PC-9 (cell line): ENCODE measurements at regions not wholly inside any gene's neighbourhood (a gene's known extent, or its start where the extent isn't known, plus 50 kb on each side); places are given as distances from the start of the nearest gene placed in this dataset.
"Not testable (repeated sequence)": the region's sequence is repeated elsewhere in the genome, so short reads cannot be mapped to it uniquely, and the experiment has no call there.

ENCODE experiments used
- BruUV-seq: library from RNA; stranded (reverse); fragments of 400-500 nt; replicated peaks from 2 replicates; lab custom pipeline; 2021; lab: Mats Ljungman, UMichigan
- CTCF ChIA-PET: fragments of 300-600 bp; sonication (Branson Sonifier 250); formaldehyde crosslinking; loops from one replicate; lab custom pipeline; 2022; ENCODE audit warnings: antibody characterized with exemption; lab: Charles Lee
- POLR2A ChIA-PET: fragments of 300-600 bp; sonication (Branson Sonifier 250); formaldehyde crosslinking; loops from one replicate; lab custom pipeline; 2022; ENCODE audit warnings: antibody characterized with exemption; ENCODE audit not compliant: unreplicated experiment; lab: Charles Lee
- DNase-seq, 2 experiments: peaks; one replicate each; pipeline versions ENCODE4 v3.0.0 to v3.0.0-alpha.2; 2015 to 2022; ENCODE audit warnings: mixed read lengths in 1 of 2
- H2AFZ ChIP-seq: fragments of 200-600 bp; sonication (generic); 2 replicates; pipeline ENCODE4 v1.8.1; 2017; ENCODE audit warnings: antibody characterized with exemption
- H3F3A ChIP-seq: fragments of 200-600 bp; sonication (generic); 2 replicates; pipeline ENCODE4 v1.8.1; 2017; ENCODE audit warnings: antibody characterized with exemption, mild to moderate bottlenecking, low read depth; ENCODE audit not compliant: insufficient read depth
- H3K27ac ChIP-seq: fragments of 200-600 bp; sonication (generic); 2 replicates; pipeline ENCODE4 v1.6.1; 2016; ENCODE audit warnings: mixed run types
- H3K27me3 ChIP-seq: fragments of 200-600 bp; sonication (generic); 2 replicates; pipeline ENCODE4 v1.6.1; 2016; ENCODE audit warnings: low read depth, mixed run types; ENCODE audit not compliant: insufficient read depth
- H3K36me3 ChIP-seq: fragments of 200-600 bp; sonication (generic); 2 replicates; pipeline ENCODE4 v1.6.1; 2016; ENCODE audit warnings: low read depth, mixed run types
- H3K4me1 ChIP-seq: fragments of 200-600 bp; sonication (generic); replicated peaks from 2 replicates; pipeline ENCODE4 v1.6.1; 2016; ENCODE audit warnings: mixed run types; ENCODE audit not compliant: insufficient read depth
- H3K4me2 ChIP-seq: fragments of 200-600 bp; sonication (generic); 2 replicates; pipeline ENCODE4 v1.6.1; 2017; ENCODE audit warnings: mixed run types
- H3K4me3 ChIP-seq: fragments of 200-600 bp; sonication (generic); 2 replicates; pipeline ENCODE4 v1.6.1; 2016; ENCODE audit warnings: mixed run types
- H3K79me2 ChIP-seq: fragments of 200-600 bp; sonication (generic); 2 replicates; pipeline ENCODE4 v1.6.1; 2017; ENCODE audit warnings: low read depth, mixed run types
- H3K9me2 ChIP-seq: fragments of 200-600 bp; sonication (generic); 2 replicates; pipeline ENCODE4 v1.8.1; 2017; ENCODE audit warnings: mild to moderate bottlenecking; ENCODE audit not compliant: insufficient read depth
- H3K9me3 ChIP-seq: fragments of 200-600 bp; sonication (generic); 2 replicates; pipeline ENCODE4 v1.8.1; 2016; ENCODE audit warnings: low read depth; ENCODE audit not compliant: insufficient read depth
- H4K20me1 ChIP-seq: fragments of 200-600 bp; sonication (generic); 2 replicates; pipeline ENCODE4 v1.8.1; 2017; ENCODE audit not compliant: insufficient read depth
- CTCF ChIP-seq: fragments of 200-600 bp; sonication (generic); conservative IDR thresholded peaks from 2 replicates; pipeline ENCODE4 v1.6.1; 2017; ENCODE audit warnings: mixed run types, antibody characterized with exemption, mild to moderate bottlenecking, moderate library complexity
- EZH2 ChIP-seq: fragments of 200-600 bp; sonication (generic); IDR thresholded peaks from 2 replicates; pipeline ENCODE4 v1.8.0; 2017; ENCODE audit warnings: antibody characterized with exemption, low read depth
- intact Hi-C: fragments of 100-400 bp; cut with micrococcal nuclease; formaldehyde crosslinking; loops from one replicate; pipeline ENCODE4 v1.10.0; 2022; ENCODE audit not compliant: unreplicated experiment

GRCh38 chr2:223494942-223495341 is 107.2 kb downstream of the SCG2 start:
- no peak overlapping the region for H3K4me3 ChIP-seq
- TF ChIP-seq CTCF (no peak), EZH2 (no peak)
- no peak overlapping the region for H3K27ac ChIP-seq
- no peak for DNase-seq
- no peak overlapping the region for H3K4me2 ChIP-seq
- intact Hi-C loops: no loop called here
- H3K27me3 ChIP-seq: no peaks in the 10 kb centered on the region
- BruUV-seq: no TSS peak
- H3K9me3 ChIP-seq: no peaks in the 10 kb centered on the region
- ChIA-PET POLR2A (interaction anchor here (0.5 kb wide), 1 partner anchor 9 kb away, joined by 4 read pairs; no protein-coding TSS in a partner anchor), CTCF (no interaction called here)
- no peaks in the 10 kb centered on the region for H3K4me1 ChIP-seq
- no peak overlapping the region for H2AFZ ChIP-seq
- H3F3A ChIP-seq: no peaks in the 10 kb centered on the region
- H3K36me3 ChIP-seq: no peaks in the 10 kb centered on the region
- H4K20me1 ChIP-seq: no peaks in the 10 kb centered on the region
- H3K9me2 ChIP-seq: no peaks in the 10 kb centered on the region; the same call in 1 of the 2 replicates
- no peaks in the 10 kb centered on the region for H3K79me2 ChIP-seq

- DNase-seq, H2AFZ ChIP-seq, H3K4me1 ChIP-seq, H3K9me3 ChIP-seq, H3K27me3 ChIP-seq, H3K4me2 ChIP-seq, H3K36me3 ChIP-seq, H4K20me1 ChIP-seq, H3K79me2 ChIP-seq, CTCF ChIA-PET, intact Hi-C loops, POLR2A ChIA-PET, H3K9me2 ChIP-seq, BruUV-seq, H3F3A ChIP-seq, H3K4me3 ChIP-seq, H3K27ac ChIP-seq: not testable (repeated sequence)
These were observed 105.3 kb downstream of the SCG2 start for GRCh38 chr2:223496853-223497252.

- H3K4me2 ChIP-seq: no peak overlapping the region
- no TSS peak for BruUV-seq
- H3K9me2 ChIP-seq: 0 out of 2 replicates have a peak, but pooled peaks cover 3% of the 10 kb centered on the region
- no peak overlapping the region for H3K4me3 ChIP-seq
- H4K20me1 ChIP-seq: no peaks in the 10 kb centered on the region
- POLR2A ChIA-PET: no interaction called here
- no peaks in the 10 kb centered on the region for H3K27me3 ChIP-seq
- intact Hi-C loops: no loop called here
- H3K4me1 ChIP-seq: no peaks in the 10 kb centered on the region
- H2AFZ ChIP-seq: no peak overlapping the region
- H3K9me3 ChIP-seq: no peaks in the 10 kb centered on the region
- no peaks in the 10 kb centered on the region for H3K36me3 ChIP-seq
- H3F3A ChIP-seq: no peaks in the 10 kb centered on the region
- H3K27ac ChIP-seq: no peak overlapping the region
- no peak for DNase-seq
- H3K79me2 ChIP-seq: no peaks in the 10 kb centered on the region
- TF ChIP-seq EZH2 (no peak), CTCF (no peak)
- CTCF ChIA-PET: interaction anchor here (0.6 kb wide), 1 partner anchor 63 kb away, joined by 3 read pairs; no protein-coding TSS in a partner anchor
These were observed 101.5 kb downstream of the SCG2 start for GRCh38 chr2:223500709-223501108.

GRCh38 chr2:223501641-223502040 is 100.5 kb downstream of the SCG2 start:
- ChIA-PET CTCF (interaction anchor here (0.9 kb wide), 1 partner anchor 65 kb away, joined by 3 read pairs; no protein-coding TSS in a partner anchor), POLR2A (no interaction called here)
- no peaks in the 10 kb centered on the region for H3K36me3 ChIP-seq
- no peaks in the 10 kb centered on the region for H3K27me3 ChIP-seq
- TF ChIP-seq EZH2 (no peak), CTCF (no peak)
- no peak overlapping the region for H3K4me3 ChIP-seq
- no peaks in the 10 kb centered on the region for H3F3A ChIP-seq
- H3K9me3 ChIP-seq: 0 out of 2 replicates have a peak, but pooled peaks cover 5% of the 10 kb centered on the region
- H3K4me1 ChIP-seq: no peaks in the 10 kb centered on the region
- no TSS peak for BruUV-seq
- no peak overlapping the region for H3K4me2 ChIP-seq
- H3K27ac ChIP-seq: no peak overlapping the region
- no peak for DNase-seq
- H3K9me2 ChIP-seq: 0 out of 2 replicates have a peak, but pooled peaks cover 3% of the 10 kb centered on the region
- no peak overlapping the region for H2AFZ ChIP-seq
- intact Hi-C loops: no loop called here
- H3K79me2 ChIP-seq: no peaks in the 10 kb centered on the region
- H4K20me1 ChIP-seq: no peaks in the 10 kb centered on the region
